DND-41 (cell line): ENCODE measurements at regions not wholly inside any gene's neighbourhood (a gene's known extent, or its start where the extent isn't known, plus 50 kb on each side); places are given as distances from the start of the nearest gene placed in this dataset.

ENCODE experiments used
- CTCF ChIP-seq: IDR thresholded peaks from 2 replicates; pipeline ENCODE4 v1.5.1; 2012; ENCODE audit warnings: borderline replicate concordance, low read length, moderate library complexity, mild to moderate bottlenecking; ENCODE audit not compliant: poor library complexity, severe bottlenecking; ENCODE audit errors: extremely low read depth
- EZH2 ChIP-seq: IDR thresholded peaks from 3 replicates; pipeline ENCODE4 v1.6.1; 2012; ENCODE audit warnings: borderline replicate concordance, low read depth, mild to moderate bottlenecking, moderate library complexity, low read length, inconsistent platforms; ENCODE audit not compliant: severe bottlenecking

- TF ChIP-seq EZH2: no peak
- no peak for TF ChIP-seq CTCF
Measured at GRCh38 chr12:87054226-87054625, 798.0 kb upstream of the MGAT4C start.
